H1 (cell line): ENCODE measurements at regions not wholly inside any gene's neighbourhood (a gene's known extent, or its start where the extent isn't known, plus 50 kb on each side); places are given as distances from the start of the nearest gene placed in this dataset.

Source experiments
- EZH2 ChIP-seq: fragments of 200-600 bp; sonication (generic); IDR thresholded peaks from 2 replicates; pipeline ENCODE4 v1.7.1; 2012; ENCODE audit warnings: low read depth, mild to moderate bottlenecking, moderate library complexity, low read length, inconsistent platforms; ENCODE audit not compliant: severe bottlenecking
- KDM5A ChIP-seq: fragments of 200-600 bp; IDR thresholded peaks from 2 replicates; pipeline ENCODE4 v1.7.1; 2012; ENCODE audit warnings: mild to moderate bottlenecking, low read length, inconsistent platforms, mixed read lengths

DNA sequence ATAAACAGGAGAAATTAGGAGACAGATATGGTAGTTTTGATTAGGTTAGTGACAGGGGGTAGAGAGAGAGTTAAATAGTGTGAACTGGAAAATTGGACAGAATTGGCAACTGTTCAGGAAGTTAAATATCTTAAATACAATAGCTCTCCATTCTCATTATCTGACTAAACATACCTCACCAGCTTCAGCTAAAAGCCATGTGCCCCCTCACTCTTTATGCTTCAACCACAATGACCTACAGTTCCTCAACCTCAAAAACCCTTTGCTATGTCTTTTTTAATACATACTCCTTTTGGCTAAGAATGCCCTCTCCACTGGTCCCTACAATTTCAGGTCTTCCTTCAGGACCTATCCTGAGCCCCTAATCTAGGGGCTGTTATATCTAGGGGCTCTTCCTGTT lies 740.2 kb upstream of the ZEB2 start:
- TF ChIP-seq EZH2: no peak
- TF ChIP-seq KDM5A: no peak
